Spleen (tissue), 11 donors: ENCODE measurements at regions not wholly inside any gene's neighbourhood (a gene's known extent, or its start where the extent isn't known, plus 50 kb on each side); places are given as distances from the start of the nearest gene placed in this dataset.

Experiments
- DNase-seq: peaks from one replicate; pipeline ENCODE4 v3.0.0-alpha.2; 2020
- H3K27ac ChIP-seq, 8 donors: fragments of 200-600 bp; sonication (generic) in 7 of 8; 1 replicate in 4 of 8; 2 replicates in 4 of 8; pipeline versions ENCODE4 v1.5.0 to v1.8.0; 2016 to 2021; ENCODE audit warnings: inconsistent platforms in 4 of 8, mild to moderate bottlenecking in 4 of 8, moderate library complexity in 1 of 8
- H3K27me3 ChIP-seq, 7 donors: fragments of 200-600 bp; sonication (generic) in 6 of 7; replicated peaks in 1 of 7; 1 replicate in 4 of 7; 2 replicates in 3 of 7; pipeline versions ENCODE4 v1.5.0 to v1.8.0; 2016 to 2021; ENCODE audit warnings: inconsistent platforms in 3 of 7, mild to moderate bottlenecking in 1 of 7
- H3K36me3 ChIP-seq, 6 donors: fragments of 200-600 bp; sonication (generic) in 5 of 6; 1 replicate in 4 of 6; 2 replicates in 2 of 6; pipeline versions ENCODE4 v1.5.0 to v1.8.0; 2016 to 2021; ENCODE audit warnings: inconsistent platforms in 2 of 6
- H3K4me1 ChIP-seq, 6 donors: fragments of 200-600 bp; sonication (generic) in 5 of 6; 1 replicate in 3 of 6; 2 replicates in 3 of 6; pipeline versions ENCODE4 v1.5.0 to v1.8.0; 2016 to 2021; ENCODE audit warnings: inconsistent platforms in 3 of 6
- H3K4me3 ChIP-seq, 8 donors: fragments of 200-600 bp; sonication (generic) in 7 of 8; 1 replicate in 4 of 8; 2 replicates in 4 of 8; pipeline versions ENCODE4 v1.5.0 to v1.8.0; 2016 to 2021; ENCODE audit warnings: inconsistent platforms in 4 of 8, mild to moderate bottlenecking in 4 of 8, moderate library complexity in 2 of 8
- H3K9me3 ChIP-seq, 8 donors: fragments of 200-600 bp; sonication (generic) in 7 of 8; 1 replicate in 4 of 8; 2 replicates in 4 of 8; pipeline versions ENCODE4 v1.5.0 to v1.8.0; 2016 to 2021; ENCODE audit warnings: inconsistent platforms in 4 of 8
- CTCF ChIP-seq, 11 experiments: fragments of 200-600 bp in 7 of 11; fragments of 450-650 bp in 4 of 11; sonication (generic) in 4 of 11; IDR thresholded peaks in 8 of 11; conservative IDR thresholded peaks in 3 of 11; 1 replicate in 7 of 11; 2 replicates in 4 of 11; pipeline versions ENCODE4 v1.4.0 to v1.8.0; 2016 to 2021; ENCODE audit warnings: antibody characterized with exemption in 11 of 11, inconsistent platforms in 4 of 11, mild to moderate bottlenecking in 1 of 11
- POLR2A ChIP-seq, 3 donors: fragments of 450-650 bp; IDR thresholded peaks; one replicate each; pipeline ENCODE4 v1.5.1; 2017; ENCODE audit warnings: antibody characterized with exemption in 3 of 3, mild to moderate bottlenecking in 1 of 3
- POLR2AphosphoS5 ChIP-seq, 3 donors: sonication (generic); formaldehyde crosslinking; IDR thresholded peaks; one replicate each; pipeline ENCODE4 v1.5.1; 2017; ENCODE audit warnings: antibody characterized with exemption in 3 of 3
- WGBS, 5 donors: extraction: QIAGEN DNeasy Blood & Tissue Kit in 3 of 5; methylation state at CpG; one replicate each; pipeline versions ENCODE4 v1.1.5 to v1.1.7; 2013 to 2018; 5-methylcytosine and 5-hydroxymethylcytosine counted together
- intact Hi-C: fragments of 100-400 bp; cut with DNase I; formaldehyde crosslinking; loops from one replicate; pipeline ENCODE4 v1.15.0; 2023; ENCODE audit warnings: low total_unique reads
- donor health status: healthy with polysubstance abuse.
- donor health status: DM: no; HTN: no; CAD: no; lungs with moderate emphysema.
- donor health status: DM: no; HTN: no; CAD: no.
- donor health status: Bipolar disorder and iron deficiency.
- donor health status: healthy.
- donor health status: DM: no; HTN: no; CAD: no.
- donor health status: DM: yes; HTN: yes; CAD: no.

DNA sequence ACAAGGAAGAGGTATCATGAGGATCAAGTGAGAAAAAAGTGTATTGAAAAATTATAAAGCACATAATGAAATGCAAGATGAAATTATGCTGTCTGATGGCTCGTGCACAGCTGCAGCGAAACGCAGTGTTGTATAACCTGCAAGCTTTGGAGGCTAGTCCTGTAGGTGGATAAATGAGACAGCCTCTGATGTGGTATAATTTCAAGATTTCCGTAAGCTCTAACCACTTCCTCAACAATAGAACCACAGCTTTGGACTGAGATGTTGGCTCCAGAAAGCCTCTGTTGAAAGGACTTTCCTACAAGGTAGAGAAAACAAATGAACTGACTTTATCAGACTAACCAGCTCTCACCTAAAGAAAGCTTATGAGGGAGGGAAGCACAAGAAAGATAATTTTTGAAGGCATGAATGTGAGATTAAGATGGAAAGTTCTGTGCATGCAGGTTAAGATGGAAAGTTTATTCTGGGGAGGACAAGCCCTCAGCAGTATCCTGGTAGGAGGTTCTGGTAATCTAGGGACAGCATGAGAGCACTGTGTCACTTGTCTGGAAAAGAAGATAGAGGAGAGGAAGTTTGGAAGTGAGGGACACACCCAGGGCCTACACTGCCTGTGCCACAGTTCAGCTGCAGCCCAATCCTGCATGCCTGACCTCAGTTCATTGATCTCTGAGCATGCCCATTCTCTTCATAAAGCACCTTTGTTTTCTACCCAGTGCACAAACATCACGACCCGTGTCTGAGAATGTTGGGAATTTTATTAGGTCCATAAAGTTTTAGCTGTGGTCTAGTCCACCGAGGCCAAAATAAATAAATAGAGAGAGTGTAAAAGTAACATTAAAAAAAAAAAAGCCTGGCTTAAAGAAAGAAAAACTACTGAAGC lies 161.5 kb upstream of the SFRP2 start:
- no peak overlapping the region for H3K4me3 ChIP-seq
- H3K27me3 ChIP-seq: peaks cover 0 to 8% (median 0%) of the 10 kb centered on the region in 7 donors
- no peak for TF ChIP-seq POLR2A (IDR thresholded peaks at IDR 0.05)
- H3K27ac ChIP-seq: no peak overlapping the region
- intact Hi-C loops: no loop called here
- WGBS, 5 donors: 38 to 53% (median 44%) methylated on average over 7 of the region's 7 CpGs
- no peaks in the 10 kb centered on the region for H3K36me3 ChIP-seq
- peaks cover 0 to 8% (median 5%) of the 10 kb centered on the region in 8 donors for H3K9me3 ChIP-seq
- H3K4me1 ChIP-seq: peaks cover 0 to 12% (median 0%) of the 10 kb centered on the region in 6 donors
- DNase-seq: no peak

DNA sequence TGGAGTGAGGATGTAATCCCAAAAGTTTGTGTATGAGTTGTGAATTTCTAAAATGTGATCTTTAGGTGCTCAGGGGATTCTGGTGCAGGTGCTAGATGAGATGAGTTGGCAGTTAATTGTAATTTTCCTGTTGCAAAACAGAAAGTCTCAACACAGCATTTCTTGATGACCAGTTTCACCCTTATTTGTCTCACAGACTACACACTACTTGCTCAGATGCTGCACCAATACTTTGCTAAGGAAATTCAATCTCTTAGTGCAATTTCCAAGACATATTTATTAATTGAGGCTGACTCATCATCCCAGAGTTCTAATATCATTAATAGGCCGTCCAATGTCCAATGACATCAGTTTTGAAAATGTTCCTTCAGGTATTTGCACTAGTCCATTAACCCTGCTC lies 159.2 kb upstream of the SFRP2 start:
- Histone ChIP-seq H3K27me3 (peaks cover 0 to 8% (median 0%) of the 10 kb centered on the region in 7 donors), H3K4me3 (no peak overlapping the region), H3K27ac (no peak overlapping the region), H3K36me3 (no peaks in the 10 kb centered on the region), H3K4me1 (peaks cover 0 to 12% (median 0%) of the 10 kb centered on the region in 6 donors), H3K9me3 (peaks cover 0 to 12% (median 5%) of the 10 kb centered on the region in 8 donors)
- intact Hi-C loops: no loop called here
- DNase-seq: no peak
- WGBS, 5 donors: 69 to 89% (median 81%) methylated on average over 1 of the region's 1 CpG
- TF ChIP-seq CTCF (IDR thresholded peaks at IDR 0.05 in 8 of 11, conservative IDR thresholded peaks at IDR 0.05 in 3 of 11) (no peak), POLR2AphosphoS5 (IDR thresholded peaks at IDR 0.05) (no peak), POLR2A (IDR thresholded peaks at IDR 0.05) (no peak)

DNA sequence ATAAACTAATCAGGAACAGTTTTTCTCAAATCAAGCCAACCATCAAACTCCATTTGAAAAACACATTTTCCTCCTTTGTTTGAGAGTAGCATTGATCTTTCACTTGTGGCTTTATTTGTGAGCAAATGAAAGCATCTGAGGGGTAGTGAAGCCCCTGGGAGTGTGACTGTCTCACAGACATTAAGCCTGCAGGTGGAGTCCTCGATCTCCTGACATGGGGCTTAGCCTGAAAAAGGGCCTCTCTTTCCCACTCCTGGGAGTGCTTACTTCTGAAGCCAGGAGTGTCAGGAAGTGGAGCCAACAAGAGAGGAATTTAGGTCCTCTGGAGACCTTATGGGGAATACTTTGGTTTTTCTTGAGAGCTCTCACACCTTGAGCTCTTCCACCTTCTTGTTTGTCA lies 158.2 kb upstream of the SFRP2 start:
- peaks cover 0 to 12% (median 5%) of the 10 kb centered on the region in 8 donors for H3K9me3 ChIP-seq
- H3K27ac ChIP-seq: no peak overlapping the region
- intact Hi-C loops: no loop called here
- TF ChIP-seq POLR2AphosphoS5 (IDR thresholded peaks at IDR 0.05) (no peak), POLR2A (IDR thresholded peaks at IDR 0.05) (no peak)
- DNase-seq: no peak
- H3K4me3 ChIP-seq: no peak overlapping the region
- 58 to 82% (median 60%) methylated on average over 1 of the region's 1 CpG for WGBS, 5 donors
- peaks cover 0 to 8% (median 0%) of the 10 kb centered on the region in 7 donors for H3K27me3 ChIP-seq
- no peaks in the 10 kb centered on the region for H3K36me3 ChIP-seq
- peaks cover 0 to 12% (median 0%) of the 10 kb centered on the region in 6 donors for H3K4me1 ChIP-seq

GRCh38 chr4:153945704-153946103 lies 156.8 kb upstream of the SFRP2 start:
- DNase-seq: no peak
- TF ChIP-seq POLR2AphosphoS5 (IDR thresholded peaks at IDR 0.05) (no peak), POLR2A (IDR thresholded peaks at IDR 0.05) (no peak)
- Histone ChIP-seq H3K4me1 (peaks cover 0 to 12% (median 0%) of the 10 kb centered on the region in 6 donors), H3K9me3 (peaks cover 0 to 12% (median 5%) of the 10 kb centered on the region in 8 donors), H3K36me3 (no peaks in the 10 kb centered on the region), H3K27ac (no peak overlapping the region), H3K4me3 (no peak overlapping the region), H3K27me3 (peaks cover 0 to 8% (median 0%) of the 10 kb centered on the region in 7 donors)
- intact Hi-C loops: no loop called here
- WGBS, 5 donors: 83 to 92% (median 90%) methylated on average over 1 of the region's 1 CpG

DNA sequence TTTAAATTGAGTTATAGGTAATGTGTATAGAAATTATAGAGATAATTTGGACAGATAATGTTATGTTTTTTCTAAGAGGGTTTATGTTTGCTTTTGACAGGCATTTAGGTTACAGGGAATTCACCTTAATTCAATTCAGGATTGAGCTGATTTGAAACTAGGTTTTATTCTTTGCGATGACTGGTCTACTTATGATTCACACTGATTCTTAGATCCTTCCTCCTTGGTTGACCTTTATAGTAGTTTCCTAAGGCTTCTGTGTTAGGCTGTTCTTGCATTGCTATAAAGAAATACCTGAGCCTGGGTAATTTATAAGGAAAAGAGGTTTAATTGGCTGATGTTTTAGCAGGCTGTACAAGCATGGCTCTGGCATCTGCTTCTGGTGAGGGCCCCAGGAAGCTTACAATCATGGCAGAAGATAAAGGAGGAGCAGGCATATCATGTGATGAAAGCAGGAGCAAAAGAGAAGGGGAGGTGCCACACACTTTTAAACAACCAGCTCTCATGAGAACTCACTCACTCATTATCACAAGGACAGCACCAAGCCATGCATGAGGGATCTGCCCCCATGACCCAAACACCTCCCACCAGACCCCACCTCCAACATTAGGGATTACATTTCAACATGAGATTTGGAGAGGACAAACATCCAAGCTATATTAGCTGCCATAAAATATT lies 155.0 kb upstream of the SFRP2 start:
- no peak for TF ChIP-seq POLR2AphosphoS5 (IDR thresholded peaks at IDR 0.05)
- no peak for TF ChIP-seq CTCF (IDR thresholded peaks at IDR 0.05 in 8 of 11, conservative IDR thresholded peaks at IDR 0.05 in 3 of 11)
- no peak for TF ChIP-seq POLR2A (IDR thresholded peaks at IDR 0.05)
- no peaks in the 10 kb centered on the region for H3K36me3 ChIP-seq
- no peak overlapping the region for H3K4me3 ChIP-seq
- no peak overlapping the region for H3K27ac ChIP-seq
- H3K9me3 ChIP-seq: peaks cover 0 to 12% (median 5%) of the 10 kb centered on the region in 8 donors
- H3K27me3 ChIP-seq: peaks cover 0 to 4% (median 0%) of the 10 kb centered on the region in 7 donors
- H3K4me1 ChIP-seq: no peaks in the 10 kb centered on the region
- intact Hi-C loops: no loop called here
- WGBS, 5 donors: 58 to 86% (median 78%) methylated on average over 1 of the region's 1 CpG
- no peak for DNase-seq
